Left hindlimb (tissue), 1 donor: ENCODE measurements at regions not wholly inside any gene's neighbourhood (a gene's known extent, or its start where the extent isn't known, plus 50 kb on each side); places are given as distances from the start of the nearest gene placed in this dataset.

Experiments used
- DNase-seq: peaks from one replicate; pipeline ENCODE4 v3.0.0-alpha.2; 2018

DNA sequence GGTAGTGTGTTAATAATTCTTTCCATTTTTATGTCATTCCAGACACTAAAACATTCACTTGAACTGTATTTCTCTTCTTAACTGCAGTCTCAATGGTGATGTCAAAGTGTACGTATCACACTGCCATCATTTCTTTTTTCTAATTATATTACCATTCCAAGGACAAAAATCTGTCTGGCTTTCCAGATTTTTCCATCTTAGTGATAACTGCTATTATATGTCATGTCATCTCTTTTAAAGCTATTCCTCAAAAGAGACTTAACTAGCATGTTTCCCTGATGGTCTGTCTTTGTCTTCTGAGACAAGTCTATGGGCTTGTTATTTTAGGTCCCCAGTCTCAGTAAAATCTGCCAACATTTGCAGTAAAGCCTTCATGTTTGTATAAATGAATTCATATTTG lies 1207.1 kb downstream of the PCDH17 start:
- DNase-seq, result no peak

DNA sequence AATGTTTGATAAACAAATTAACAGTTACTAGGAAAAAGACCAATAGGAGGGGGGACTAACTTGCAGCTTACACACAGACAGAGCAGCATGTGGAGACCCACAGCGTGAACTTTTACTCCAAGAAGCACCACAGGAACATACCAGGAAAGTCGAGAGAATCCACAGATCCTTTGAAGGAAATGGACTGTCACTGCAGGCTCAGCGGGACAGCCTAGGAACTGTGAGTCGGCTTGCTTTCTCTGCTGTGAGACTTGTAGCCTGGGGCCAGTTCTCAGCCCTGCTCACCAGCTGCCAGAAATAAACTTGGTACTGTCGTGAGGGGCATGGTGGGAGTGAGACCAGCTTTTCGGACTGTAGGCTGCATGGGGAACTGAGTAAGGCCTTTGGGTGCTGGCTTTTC lies 1211.5 kb downstream of the PCDH17 start:
- no peak for DNase-seq

DNA sequence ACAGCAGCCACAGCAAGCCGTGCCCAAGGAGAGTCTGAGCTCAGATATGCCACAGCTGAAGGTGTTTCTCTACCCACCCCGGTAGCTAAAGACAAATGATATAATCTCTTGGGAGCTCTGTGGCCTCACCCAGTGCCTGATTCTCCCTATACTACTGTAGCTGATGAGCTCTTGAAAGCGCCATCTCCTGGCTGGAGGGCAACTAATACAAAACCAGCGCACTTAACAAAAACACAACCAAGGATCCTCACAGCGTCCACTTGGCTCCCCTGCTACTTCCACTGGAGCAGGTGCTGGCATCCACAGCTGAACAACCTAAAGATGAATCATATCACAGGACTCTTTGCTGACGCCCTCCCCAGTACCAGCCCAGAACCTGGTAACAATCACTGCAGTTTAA lies 1212.0 kb downstream of the PCDH17 start:
- no peak for DNase-seq

DNA sequence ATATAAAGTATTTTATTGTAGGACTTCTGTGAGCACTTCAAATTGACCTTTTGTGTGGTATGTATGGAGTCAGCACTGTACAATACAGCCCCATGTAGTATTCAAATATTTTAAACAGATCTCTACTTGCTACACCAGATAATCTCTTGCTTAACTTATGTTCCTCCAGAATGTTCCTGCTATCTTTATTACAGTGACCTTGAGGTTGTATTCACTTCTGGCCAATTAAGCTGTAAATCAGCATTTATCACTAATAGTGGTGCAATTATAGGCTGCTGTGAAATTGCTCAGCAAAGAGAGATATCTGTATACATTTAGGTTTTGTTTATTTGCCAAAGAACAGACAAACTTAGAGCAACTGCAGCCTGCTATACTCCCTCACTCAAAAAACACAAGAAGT lies 1218.6 kb downstream of the PCDH17 start:
- DNase-seq, result no peak

DNA sequence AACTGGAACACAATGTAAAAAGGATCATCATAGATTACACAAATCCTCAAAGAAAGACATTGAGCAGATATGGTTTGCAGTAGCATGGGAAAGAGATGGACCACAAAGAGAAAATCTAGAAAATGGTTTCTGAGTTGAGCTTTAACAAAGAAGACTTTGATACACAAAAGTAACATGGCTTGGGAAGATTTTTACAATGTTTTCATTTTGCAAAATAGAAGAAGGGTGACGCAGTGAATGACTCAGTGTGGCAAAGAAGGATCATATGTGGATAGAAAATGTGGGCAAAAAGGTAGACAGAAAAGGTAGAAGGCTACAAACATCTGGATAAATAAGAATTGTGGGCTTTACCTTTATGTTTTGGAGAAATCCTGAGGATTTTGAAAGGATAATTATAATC lies 1220.5 kb downstream of the PCDH17 start:
- DNase-seq, result no peak

DNA sequence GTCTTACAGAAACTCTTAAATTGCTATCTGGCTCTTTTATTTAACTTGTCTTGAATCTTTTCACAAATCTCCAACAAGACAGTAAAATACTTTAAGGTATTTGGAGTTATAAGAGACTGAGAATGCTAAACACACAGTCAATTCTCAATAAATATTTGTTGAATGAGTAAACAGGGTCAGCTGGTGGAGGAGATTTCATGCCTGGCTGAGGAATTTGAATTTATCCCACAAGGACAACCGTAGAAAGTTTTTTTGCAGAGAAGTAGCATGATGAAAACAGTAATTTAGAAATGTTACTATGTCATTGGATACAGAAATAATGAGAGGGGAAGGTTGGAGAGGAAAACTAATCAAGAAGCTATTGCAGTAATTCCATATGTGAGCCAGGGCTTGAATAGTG lies 1223.7 kb downstream of the PCDH17 start:
- DNase-seq, result no peak

DNA sequence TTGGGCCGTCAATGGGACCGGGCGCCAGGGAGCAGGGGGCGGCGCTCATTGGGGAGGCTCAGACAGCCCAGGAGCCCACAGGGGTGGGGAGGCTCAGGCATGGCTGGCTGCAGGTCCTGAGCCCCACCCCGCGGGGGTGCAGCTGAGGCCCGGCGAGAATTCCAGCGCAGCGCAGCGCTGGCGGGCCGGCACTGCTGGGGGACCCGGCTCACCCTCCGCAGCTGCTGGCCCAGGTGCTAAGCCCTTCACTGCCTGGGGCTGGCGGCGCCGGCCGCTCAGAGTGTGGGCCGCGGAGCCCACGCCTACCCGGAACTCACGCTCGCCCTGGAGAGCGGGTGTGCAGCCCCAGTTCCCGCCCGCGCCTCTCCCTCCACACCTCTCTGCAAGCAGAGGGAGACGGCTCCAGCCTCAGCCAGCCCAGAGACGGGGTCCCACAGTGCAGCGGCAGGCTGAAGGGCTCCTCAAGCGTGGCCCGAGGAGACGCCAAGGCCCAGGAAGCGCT lies 1227.4 kb downstream of the PCDH17 start:
- DNase-seq, result no peak

DNA sequence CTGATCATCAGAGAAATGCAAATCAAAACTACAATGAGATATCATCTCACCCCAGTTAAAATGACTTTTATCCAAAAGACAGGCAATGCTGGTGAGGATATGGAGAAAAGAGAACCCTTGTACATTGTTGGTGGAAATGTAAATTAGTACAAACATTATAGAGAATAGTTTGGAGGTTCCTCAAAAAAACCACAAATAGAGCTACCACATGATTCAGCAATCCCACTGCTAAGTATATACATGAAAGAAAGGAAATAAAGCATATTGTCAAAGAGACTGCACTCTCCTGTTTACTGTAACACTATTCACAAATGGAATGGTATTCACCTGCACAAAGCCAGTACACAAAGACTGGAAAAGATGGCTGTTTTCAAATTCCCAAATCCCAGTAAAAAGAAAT lies 1233.7 kb downstream of the PCDH17 start:
- no peak for DNase-seq

DNA sequence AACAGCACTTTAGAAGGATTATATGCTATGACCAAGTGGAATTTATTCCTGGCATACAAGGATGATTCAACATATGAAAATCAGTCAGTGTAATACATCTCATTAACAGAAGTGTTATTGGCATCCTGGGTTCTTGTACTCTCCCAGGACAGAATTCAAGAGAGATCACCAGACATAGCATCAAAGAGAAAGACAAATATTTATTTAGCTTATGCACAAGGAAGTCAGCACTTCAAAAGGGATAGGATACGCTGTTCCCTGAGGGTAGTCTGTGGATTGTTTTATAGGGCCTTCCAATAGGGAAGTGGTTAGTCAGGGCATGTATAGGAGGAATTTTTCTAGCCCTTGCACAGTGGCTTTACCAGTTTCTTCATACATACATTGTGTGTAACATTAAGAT lies 1238.0 kb downstream of the PCDH17 start:
- DNase-seq, result no peak

DNA sequence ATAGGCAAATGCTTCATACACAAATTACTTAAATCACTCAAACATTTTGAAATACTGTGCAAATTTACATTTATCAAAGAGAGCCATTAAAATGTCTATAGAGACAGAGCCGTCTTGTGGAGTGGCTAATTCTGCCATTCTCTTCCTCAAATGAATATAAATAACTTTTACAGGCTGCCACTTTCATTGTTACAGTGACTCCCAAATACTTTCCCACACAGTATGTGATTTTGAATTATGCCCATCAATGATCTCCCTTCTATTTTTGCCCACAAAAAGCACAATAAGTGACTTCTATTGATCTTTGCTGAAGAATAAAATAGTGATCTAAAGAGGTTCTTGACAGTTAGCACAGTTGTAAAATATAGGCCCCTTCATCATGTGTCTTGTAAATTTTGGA lies 1244.9 kb downstream of the PCDH17 start:
- DNase-seq, result no peak

DNA sequence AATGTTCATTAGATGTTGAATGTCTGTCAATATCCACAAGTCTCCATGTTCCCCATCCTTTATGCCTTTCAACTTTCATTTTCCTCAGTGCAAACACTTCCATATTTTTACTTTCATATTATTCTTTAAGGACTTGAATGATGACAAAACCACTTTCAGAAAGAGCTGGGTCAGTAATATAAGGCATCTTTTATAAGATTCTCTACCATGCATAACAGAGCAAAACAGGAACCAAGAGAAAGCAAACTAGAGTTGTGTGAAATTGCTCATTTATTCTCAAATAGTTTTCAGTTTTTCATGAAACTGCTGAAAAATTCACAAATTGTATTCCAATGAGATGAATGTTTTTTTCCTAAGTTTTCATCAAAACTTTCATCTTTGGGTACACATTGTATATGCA lies 1247.6 kb downstream of the PCDH17 start:
- no peak for DNase-seq

DNA sequence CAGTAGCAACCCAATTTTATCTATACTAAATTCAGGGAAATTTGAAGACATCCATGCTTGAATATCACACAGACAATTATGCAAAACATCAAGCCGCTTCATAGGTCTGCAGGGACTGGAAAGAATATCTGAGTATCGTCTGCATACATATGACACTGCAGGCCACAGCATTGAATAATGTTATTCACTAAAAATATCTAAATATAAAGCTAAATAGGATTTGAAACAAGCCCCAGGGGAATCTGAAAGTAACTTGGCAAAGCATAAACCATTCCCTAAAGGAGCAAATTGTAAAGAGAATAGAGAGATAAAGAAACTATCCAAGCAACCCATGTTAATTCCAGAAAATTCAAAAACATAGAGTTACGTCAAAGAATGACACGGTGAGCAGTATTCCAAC lies 1251.0 kb downstream of the PCDH17 start:
- no peak for DNase-seq

DNA sequence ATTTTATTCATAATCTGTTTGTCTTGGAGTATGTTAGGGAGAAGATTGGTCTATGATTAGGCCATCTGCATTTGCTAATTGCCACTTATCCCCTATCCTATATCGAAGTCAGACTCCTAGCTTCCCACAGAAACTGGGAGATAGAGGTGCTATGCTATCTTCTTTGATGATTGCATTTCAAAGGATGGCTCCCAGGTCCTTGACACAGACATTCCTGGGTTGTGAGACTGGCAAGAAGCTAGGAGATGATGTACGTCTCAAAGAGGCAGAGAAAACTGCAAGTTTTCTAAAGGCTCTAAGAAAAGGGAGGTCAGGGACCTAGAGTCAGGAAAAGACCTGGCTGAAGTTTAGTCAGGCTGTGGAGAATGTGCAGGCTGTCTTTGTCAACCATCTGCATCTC lies 1251.9 kb downstream of the PCDH17 start:
- no peak for DNase-seq

DNA sequence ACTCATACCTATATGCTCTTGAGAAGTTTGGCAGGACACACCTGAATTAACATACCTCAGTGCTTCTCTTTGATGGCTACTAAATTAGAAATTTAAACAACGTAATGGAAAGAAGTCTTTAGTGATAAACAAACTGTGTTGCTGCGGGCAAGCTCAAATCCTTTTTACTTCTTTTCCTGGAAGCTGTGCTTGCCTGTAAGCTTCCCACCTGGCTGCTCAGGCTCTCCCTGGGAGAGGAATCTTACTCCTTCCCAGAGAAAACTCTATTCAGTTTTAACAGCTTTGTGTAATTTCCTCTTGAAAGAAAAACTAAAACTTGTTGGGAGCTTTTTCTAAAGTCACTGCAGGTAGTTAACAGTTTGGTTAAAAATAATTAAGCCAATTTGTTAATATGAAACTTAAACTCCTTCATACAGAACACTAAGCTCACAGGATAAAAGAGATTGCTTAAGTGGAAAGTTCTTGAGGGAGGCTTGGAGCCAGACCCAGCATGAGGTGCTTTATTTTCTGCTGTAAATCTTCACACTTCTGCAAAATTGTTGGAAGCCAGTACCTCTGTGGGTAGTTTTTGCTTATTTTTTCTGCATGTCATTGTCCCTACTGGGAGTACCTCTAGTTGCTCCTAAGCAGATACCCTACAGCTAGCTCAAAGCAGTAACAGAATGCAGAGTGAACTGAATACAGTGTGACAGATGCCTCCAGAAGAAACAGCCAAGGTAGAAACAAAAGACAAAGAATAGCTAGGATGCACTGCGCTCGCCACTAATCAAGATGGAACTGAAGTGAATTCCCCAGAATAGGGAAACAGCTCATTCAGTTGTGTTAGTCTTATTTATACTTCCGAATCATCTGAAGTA lies 1253.0 kb downstream of the PCDH17 start:
- DNase-seq, result no peak

DNA sequence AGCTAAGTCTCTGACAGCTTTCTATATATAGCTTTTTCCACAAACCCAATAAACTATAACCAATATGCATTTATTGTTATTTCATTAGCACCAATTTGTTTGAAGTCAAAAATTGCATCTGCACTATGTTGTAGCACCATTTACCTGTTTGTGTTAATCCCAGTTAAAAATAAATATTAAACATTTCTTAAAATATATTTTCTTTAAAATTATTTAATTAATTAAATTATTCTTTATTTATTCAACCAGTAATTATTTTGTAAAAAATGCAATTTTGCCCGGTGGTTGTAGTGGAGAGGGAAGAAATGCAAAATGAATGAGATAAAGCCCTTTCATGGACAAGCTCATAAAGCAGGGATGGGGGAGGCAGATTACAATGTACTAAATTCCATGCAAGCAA lies 1257.9 kb downstream of the PCDH17 start:
- no peak for DNase-seq

DNA sequence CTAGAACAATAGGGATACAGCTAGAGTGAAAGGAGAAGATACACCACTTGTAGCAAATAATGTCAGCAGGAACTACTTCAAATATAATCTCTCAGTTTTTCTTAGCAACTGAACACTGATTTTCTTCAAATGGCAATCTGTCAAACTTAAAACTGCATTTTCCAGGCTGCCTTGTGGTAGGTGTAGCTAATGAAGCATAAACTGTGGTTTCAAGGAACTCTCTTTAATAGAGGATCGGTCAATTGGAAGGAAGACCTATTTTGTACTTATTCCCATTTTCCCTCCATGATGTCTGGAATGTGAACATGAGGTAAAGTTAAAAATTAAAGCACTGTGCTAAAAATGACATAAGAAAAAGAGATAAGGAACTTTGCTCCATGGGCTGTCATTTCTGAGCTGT lies 1261.9 kb downstream of the PCDH17 start:
- no peak for DNase-seq

DNA sequence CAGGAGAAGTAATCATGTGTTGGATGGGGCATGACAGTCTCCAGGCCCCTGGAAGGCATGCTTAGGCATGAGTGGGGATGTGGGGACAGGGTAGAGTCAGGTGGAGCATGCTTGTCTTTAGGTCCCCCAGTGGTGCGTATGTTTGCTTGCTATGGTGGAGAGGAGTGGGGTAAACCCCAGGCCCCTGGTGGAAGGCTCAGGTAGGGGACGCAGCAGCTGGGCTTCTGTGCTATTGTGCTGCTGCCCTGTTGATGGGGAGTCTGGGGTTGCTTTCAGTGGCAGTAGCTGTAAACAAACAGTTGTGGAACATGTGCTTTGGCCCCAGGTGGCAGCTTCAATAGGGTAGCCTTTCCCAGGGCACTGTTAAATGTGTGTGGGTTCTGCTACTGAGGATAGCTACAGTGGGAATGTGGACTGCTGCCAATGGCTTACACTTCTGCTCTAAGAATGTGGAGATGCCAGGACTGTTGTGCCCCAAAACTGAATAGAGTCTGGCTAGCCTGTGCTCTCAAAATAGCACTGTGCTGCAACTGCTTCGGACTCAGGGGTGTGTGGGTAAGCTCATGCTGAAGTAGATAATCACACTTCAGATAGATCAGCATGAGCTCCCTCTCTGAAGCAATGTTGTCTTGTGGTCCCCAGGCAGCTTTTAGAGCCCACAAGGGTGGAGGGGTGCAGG lies 1257.3 kb downstream of the DIAPH3 start:
- DNase-seq, result no peak

DNA sequence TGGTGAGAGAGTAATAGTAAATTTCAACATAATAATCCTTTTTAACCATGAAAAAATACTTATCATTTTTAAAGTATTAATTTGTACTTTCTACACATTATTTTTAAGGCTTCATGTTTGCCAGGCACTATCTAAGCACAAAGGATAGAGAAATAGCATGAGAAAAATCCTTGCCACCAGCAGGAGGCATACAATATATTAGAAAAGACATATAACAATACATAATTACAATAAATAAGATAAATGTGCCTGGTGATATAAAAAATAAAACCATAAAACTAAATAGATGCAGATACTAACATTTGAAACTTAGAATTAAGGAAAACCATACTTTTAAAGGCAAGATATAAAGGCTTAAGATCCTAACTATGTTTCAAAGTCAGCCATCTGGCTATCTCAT lies 1256.4 kb downstream of the DIAPH3 start:
- DNase-seq, result no peak

DNA sequence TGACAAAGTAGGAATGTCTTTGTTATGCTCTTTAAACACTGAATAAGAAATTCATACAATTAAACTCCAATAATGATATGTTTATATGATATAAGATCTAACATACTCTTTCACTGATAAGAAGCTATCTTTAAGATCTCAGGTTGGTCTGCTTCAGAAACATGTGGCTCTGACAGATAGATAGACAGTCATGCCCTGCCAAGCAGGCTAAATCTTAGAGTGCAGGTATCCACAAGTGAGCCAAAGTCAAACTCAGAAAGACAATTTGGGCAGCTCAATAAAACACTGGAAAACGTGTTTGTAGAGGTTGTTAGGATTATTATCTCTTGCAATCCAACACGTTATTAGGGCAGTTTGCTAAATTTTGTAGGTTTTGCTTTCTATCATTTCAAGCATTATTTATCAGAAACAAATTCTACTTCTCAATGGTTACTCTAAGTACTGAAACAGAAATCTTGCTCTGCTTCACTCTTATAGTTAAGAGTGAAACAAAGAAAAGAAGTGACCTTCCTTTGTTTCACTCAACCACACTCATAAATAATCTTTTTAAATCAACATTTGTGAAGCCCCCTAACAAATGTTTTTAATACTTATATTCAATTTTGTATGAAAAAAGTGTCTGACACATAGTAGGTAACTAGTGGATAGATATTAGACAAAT lies 1255.6 kb downstream of the DIAPH3 start:
- no peak for DNase-seq

DNA sequence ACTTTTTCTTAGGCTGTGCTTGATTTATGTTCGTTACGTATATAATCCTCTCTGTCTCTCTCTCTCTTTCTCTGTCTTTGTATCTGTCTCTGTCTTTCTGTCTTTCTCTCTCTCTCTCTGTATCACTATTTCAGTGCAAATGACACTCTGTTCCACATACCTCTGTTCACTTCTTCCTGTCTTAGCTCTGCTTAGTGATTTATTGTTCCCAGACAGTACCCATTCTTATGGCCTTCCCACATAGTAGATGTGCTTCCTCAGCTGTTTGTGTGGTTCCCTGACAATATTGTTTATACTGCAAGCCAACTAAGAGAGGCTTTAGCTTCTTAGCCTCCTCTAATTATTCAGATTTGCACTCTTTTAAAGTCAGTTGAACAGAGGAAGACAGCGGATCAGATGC lies 1244.2 kb downstream of the DIAPH3 start:
- no peak for DNase-seq

DNA sequence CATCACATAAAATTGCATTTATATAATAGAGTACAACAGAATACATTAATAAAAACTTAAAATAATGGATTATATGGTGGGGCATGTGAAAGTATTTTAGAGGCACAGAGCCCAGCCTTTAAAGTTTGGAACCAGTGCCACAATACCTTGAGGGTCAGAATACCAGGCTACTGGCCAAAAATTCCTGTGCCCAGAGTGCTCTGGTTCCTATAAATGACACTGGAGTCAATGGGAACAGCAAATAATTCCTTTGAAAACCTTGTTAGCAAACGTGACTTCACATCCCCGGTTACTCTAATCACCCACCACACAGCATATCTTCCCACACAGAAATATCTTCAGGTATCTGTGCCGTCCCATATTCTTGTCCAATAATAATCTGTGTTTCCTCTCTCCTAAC lies 1242.6 kb downstream of the DIAPH3 start:
- no peak for DNase-seq

DNA sequence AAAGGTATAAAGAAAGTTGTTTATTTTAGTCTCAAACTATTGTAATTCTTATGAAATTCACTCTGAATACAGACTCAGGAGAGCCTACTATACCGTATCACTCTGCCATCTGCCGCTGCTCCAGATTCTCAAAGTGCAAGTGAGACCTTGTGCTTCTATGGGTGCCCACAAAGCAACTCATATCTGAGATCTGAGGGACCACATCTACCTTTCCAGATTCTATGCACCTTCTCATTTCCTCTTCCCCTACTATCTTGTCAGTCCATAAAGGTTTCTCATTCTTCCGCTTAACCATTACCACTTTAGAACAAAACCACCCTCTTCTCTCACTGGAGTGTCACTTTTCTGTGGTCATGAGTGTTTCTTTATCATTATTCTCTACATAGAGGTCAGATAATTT lies 1236.9 kb downstream of the DIAPH3 start:
- DNase-seq, result no peak

DNA sequence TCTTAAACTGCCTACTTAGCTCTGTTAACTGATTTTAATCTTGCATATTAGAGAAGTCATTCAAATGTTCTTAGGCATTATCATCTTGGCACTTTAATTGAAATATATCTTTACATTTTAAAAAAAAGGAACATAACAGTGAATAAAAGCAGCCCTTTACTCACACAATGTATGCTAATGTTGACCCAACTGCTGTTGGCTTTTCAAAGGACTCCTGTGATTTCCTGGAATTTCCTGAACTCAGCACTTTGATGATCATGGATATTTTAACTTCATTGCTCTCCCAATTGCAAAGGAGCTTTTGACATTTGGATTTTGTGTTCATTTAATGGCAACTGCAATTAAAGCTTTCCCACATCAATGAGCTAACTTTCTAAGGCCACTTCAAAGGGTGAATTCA lies 1230.3 kb downstream of the DIAPH3 start:
- DNase-seq, result no peak

DNA sequence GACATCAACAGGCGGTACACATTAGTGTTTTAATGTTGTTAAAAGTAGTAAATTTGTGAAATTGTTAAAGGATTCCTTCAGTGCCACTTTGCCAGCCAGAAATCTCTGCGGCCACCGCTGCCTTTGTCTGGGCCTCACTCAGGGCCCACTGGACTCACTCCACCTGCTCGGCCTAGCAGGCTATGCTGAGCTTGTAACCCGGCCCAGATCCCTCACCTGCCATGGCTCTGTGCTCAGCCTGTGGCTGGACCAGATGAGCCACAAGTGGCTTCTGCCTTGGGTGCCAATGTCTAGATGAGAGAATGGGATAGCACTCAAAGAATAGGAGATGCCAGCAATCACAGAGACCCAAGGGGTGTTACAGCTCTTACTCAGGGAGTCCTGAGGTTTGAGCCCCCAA lies 1228.0 kb downstream of the DIAPH3 start:
- no peak for DNase-seq
